ENCODE measurements at regions not wholly inside any gene's neighbourhood (a gene's known extent, or its start where the extent isn't known, plus 50 kb on each side); places are given as distances from the start of the nearest gene placed in this dataset.

DNA sequence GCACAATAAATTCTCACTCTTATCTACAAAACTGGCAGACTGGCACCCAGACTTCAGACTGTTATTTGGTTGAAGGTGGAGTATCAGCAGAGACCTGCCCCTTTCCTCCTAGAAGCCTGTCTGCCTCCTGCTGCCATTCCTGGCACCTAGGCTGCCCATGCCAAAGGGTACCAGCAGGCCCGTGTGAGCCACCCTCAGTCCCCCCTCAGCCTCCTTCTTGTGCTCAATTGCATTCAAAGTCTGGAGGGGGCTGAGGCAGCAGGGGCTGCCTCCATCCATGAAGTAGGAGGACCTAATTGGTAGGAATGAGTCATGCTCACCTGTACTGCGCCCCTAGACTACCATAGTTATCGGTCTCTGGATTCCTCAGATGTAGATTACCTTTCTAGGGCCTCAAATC is 440.9 kb upstream of the GRM3 start:
- TF ChIP-seq JUND (IDR thresholded peaks at IDR 0.05): no peak
- TF ChIP-seq TAF1 (conservative IDR thresholded peaks at IDR 0.05): no peak
- no peak for TF ChIP-seq EGR1 (IDR thresholded peaks at IDR 0.05; ENCODE audit: low read depth in 2 of 2)
- no peak for TF ChIP-seq RXRA (IDR thresholded peaks at IDR 0.05)
- no peak for TF ChIP-seq SP1 (IDR thresholded peaks at IDR 0.05)
- TF ChIP-seq, protein P1, sequence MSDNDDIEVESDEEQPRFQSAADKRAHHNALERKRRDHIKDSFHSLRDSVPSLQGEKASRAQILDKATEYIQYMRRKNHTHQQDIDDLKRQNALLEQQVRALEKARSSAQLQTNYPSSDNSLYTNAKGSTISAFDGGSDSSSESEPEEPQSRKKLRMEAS (IDR thresholded peaks at IDR 0.05): no peak
- TF ChIP-seq HNF4G (IDR thresholded peaks at IDR 0.05): no peak
- no peaks in the 10 kb centered on the region for H3K36me3 ChIP-seq (ENCODE audit: control insufficient read depth in 4 of 4, insufficient read depth in 3 of 4, low read depth in 1 of 4, low read length in 3 of 4)
- H3K9me3 ChIP-seq (ENCODE audit: control insufficient read depth in 4 of 4, low read length in 3 of 4): peaks cover 0 to 15% (median 6%) of the 10 kb centered on the region in 4 donors
- H3K9ac ChIP-seq (ENCODE audit: low read depth in 1 of 2, low read length in 2 of 2): no peak overlapping the region
- DNase-seq (ENCODE audit: low spot score): no peak
- H3K27me3 ChIP-seq (ENCODE audit: control insufficient read depth in 4 of 4, insufficient read depth in 4 of 4, low read length in 3 of 4): no peaks in the 10 kb centered on the region
- 50% methylated on average over 3 of the region's 3 CpGs for whole genome bisulfite sequencing
- no peak overlapping the region for H3K4me3 ChIP-seq (ENCODE audit: low read depth in 1 of 3, low read length in 3 of 3)
- no peaks in the 10 kb centered on the region for H3K4me1 ChIP-seq (ENCODE audit: control insufficient read depth in 4 of 4, insufficient read depth in 4 of 4, low read length in 3 of 4)
- no peak overlapping the region for H3K27ac ChIP-seq (ENCODE audit: low read depth in 1 of 2, low read length in 2 of 2)

DNA sequence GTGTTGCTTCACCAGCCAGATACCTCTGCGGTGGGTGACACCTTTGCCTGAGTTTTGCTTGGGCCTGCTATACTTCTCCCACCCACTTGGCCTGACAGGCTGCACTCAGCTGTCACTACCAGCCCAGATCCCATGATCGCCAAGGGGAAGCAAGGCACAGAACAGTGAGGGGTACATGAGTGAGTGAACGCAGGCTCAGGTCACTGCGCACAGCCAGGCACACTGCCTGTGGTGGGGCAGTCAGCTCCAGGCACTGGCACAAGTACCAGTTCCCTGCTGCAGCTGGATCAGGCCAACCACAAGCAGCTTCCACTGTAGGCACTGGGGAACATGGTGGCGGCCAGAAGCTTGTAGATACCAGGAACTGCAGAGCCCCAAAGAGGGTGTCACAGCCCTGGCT is 441.9 kb upstream of the GRM3 start:
- H3K27me3 ChIP-seq (ENCODE audit: control insufficient read depth in 4 of 4, insufficient read depth in 4 of 4, low read length in 3 of 4): no peaks in the 10 kb centered on the region
- peaks cover 0 to 15% (median 6%) of the 10 kb centered on the region in 4 donors for H3K9me3 ChIP-seq (ENCODE audit: control insufficient read depth in 4 of 4, low read length in 3 of 4)
- H3K36me3 ChIP-seq (ENCODE audit: control insufficient read depth in 4 of 4, insufficient read depth in 3 of 4, low read depth in 1 of 4, low read length in 3 of 4): no peaks in the 10 kb centered on the region
- 89% methylated on average over 5 of the region's 5 CpGs for WGBS
- peak overlapping the region in 1 of 3 donors; percentile 30 for H3K4me3 ChIP-seq (ENCODE audit: low read depth in 1 of 3, low read length in 3 of 3)
- H3K4me1 ChIP-seq (ENCODE audit: control insufficient read depth in 4 of 4, insufficient read depth in 4 of 4, low read length in 3 of 4): no peaks in the 10 kb centered on the region
- H3K27ac ChIP-seq (ENCODE audit: low read depth in 1 of 2, low read length in 2 of 2): no peak overlapping the region
- TF ChIP-seq FOXA2 (IDR thresholded peaks at IDR 0.05) (no peak), TAF1 (conservative IDR thresholded peaks at IDR 0.05) (no peak), HNF4A (conservative IDR thresholded peaks at IDR 0.05) (no peak), YY1 (IDR thresholded peaks at IDR 0.05) (no peak), RAD21 (IDR thresholded peaks at IDR 0.05) (no peak), GABPA (IDR thresholded peaks at IDR 0.05 in 1 of 2, conservative IDR thresholded peaks at IDR 0.05 in 1 of 2) (no peak), HNF4G (IDR thresholded peaks at IDR 0.05) (no peak), SP1 (IDR thresholded peaks at IDR 0.05) (no peak), NR2F2 (IDR thresholded peaks at IDR 0.05) (no peak), EGR1 (IDR thresholded peaks at IDR 0.05; ENCODE audit: low read depth in 2 of 2) (no peak), JUND (IDR thresholded peaks at IDR 0.05) (no peak), RXRA (IDR thresholded peaks at IDR 0.05) (no peak), FOXA1 (IDR thresholded peaks at IDR 0.05) (no peak)
- TF ChIP-seq, protein P1 (IDR thresholded peaks at IDR 0.05): no peak
- TF ChIP-seq, protein P2, sequence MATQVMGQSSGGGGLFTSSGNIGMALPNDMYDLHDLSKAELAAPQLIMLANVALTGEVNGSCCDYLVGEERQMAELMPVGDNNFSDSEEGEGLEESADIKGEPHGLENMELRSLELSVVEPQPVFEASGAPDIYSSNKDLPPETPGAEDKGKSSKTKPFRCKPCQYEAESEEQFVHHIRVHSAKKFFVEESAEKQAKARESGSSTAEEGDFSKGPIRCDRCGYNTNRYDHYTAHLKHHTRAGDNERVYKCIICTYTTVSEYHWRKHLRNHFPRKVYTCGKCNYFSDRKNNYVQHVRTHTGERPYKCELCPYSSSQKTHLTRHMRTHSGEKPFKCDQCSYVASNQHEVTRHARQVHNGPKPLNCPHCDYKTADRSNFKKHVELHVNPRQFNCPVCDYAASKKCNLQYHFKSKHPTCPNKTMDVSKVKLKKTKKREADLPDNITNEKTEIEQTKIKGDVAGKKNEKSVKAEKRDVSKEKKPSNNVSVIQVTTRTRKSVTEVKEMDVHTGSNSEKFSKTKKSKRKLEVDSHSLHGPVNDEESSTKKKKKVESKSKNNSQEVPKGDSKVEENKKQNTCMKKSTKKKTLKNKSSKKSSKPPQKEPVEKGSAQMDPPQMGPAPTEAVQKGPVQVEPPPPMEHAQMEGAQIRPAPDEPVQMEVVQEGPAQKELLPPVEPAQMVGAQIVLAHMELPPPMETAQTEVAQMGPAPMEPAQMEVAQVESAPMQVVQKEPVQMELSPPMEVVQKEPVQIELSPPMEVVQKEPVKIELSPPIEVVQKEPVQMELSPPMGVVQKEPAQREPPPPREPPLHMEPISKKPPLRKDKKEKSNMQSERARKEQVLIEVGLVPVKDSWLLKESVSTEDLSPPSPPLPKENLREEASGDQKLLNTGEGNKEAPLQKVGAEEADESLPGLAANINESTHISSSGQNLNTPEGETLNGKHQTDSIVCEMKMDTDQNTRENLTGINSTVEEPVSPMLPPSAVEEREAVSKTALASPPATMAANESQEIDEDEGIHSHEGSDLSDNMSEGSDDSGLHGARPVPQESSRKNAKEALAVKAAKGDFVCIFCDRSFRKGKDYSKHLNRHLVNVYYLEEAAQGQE (IDR thresholded peaks at IDR 0.05): no peak
- TF ChIP-seq, protein P3, sequence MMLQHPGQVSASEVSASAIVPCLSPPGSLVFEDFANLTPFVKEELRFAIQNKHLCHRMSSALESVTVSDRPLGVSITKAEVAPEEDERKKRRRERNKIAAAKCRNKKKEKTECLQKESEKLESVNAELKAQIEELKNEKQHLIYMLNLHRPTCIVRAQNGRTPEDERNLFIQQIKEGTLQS (IDR thresholded peaks at IDR 0.05): no peak
- TF ChIP-seq, protein P4, sequence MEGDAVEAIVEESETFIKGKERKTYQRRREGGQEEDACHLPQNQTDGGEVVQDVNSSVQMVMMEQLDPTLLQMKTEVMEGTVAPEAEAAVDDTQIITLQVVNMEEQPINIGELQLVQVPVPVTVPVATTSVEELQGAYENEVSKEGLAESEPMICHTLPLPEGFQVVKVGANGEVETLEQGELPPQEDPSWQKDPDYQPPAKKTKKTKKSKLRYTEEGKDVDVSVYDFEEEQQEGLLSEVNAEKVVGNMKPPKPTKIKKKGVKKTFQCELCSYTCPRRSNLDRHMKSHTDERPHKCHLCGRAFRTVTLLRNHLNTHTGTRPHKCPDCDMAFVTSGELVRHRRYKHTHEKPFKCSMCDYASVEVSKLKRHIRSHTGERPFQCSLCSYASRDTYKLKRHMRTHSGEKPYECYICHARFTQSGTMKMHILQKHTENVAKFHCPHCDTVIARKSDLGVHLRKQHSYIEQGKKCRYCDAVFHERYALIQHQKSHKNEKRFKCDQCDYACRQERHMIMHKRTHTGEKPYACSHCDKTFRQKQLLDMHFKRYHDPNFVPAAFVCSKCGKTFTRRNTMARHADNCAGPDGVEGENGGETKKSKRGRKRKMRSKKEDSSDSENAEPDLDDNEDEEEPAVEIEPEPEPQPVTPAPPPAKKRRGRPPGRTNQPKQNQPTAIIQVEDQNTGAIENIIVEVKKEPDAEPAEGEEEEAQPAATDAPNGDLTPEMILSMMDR (IDR thresholded peaks at IDR 0.05; ENCODE audit: low read depth, low read length, missing input control): no peak
- TF ChIP-seq, protein P5, sequence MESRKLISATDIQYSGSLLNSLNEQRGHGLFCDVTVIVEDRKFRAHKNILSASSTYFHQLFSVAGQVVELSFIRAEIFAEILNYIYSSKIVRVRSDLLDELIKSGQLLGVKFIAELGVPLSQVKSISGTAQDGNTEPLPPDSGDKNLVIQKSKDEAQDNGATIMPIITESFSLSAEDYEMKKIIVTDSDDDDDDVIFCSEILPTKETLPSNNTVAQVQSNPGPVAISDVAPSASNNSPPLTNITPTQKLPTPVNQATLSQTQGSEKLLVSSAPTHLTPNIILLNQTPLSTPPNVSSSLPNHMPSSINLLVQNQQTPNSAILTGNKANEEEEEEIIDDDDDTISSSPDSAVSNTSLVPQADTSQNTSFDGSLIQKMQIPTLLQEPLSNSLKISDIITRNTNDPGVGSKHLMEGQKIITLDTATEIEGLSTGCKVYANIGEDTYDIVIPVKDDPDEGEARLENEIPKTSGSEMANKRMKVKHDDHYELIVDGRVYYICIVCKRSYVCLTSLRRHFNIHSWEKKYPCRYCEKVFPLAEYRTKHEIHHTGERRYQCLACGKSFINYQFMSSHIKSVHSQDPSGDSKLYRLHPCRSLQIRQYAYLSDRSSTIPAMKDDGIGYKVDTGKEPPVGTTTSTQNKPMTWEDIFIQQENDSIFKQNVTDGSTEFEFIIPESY (IDR thresholded peaks at IDR 0.05): no peak
- no peak for DNase-seq (ENCODE audit: low spot score)
- no peak overlapping the region for H3K9ac ChIP-seq (ENCODE audit: low read depth in 1 of 2, low read length in 2 of 2)

All from liver (tissue), 8 donors.